ENCODE measurements at regions not wholly inside any gene's neighbourhood (a gene's known extent, or its start where the extent isn't known, plus 50 kb on each side); places are given as distances from the start of the nearest gene placed in this dataset.

GRCh38 chr17:12328204-12328603 is 307.5 kb downstream of the MAP2K4 start:
- H2BK15ac ChIP-seq (ENCODE audit: low read length) = no peak overlapping the region
- H2BK120ac ChIP-seq (ENCODE audit: low read depth, low read length) = no peak overlapping the region
- peaks cover 2 to 17% of the 10 kb centered on the region in 2 donors for H3K9me3 ChIP-seq (replicated peaks in 1 of 2; ENCODE audit: control insufficient read depth in 2 of 2, insufficient read depth in 1 of 2, low read depth in 1 of 2, low read length in 2 of 2)
- no peak overlapping the region for H3K14ac ChIP-seq (ENCODE audit: low read length)
- no peak overlapping the region for H4K91ac ChIP-seq (ENCODE audit: low read depth, low read length, poor library complexity)
- H3K4ac ChIP-seq (ENCODE audit: low read length) = no peak overlapping the region
- no peak for DNase-seq (ENCODE audit: low spot score)
- H3K79me1 ChIP-seq (ENCODE audit: low read depth, low read length) = no peaks in the 10 kb centered on the region
- no peak overlapping the region for H2BK12ac ChIP-seq (ENCODE audit: low read length)
- H3K4me3 ChIP-seq (ENCODE audit: low read length in 2 of 2) = no peak overlapping the region
- no peak overlapping the region for H3K4me2 ChIP-seq (ENCODE audit: insufficient read depth, low read length, poor library complexity, severe bottlenecking)
- WGBS, 2 donors (ENCODE audit: extremely low coverage in 2 of 2, insufficient read length in 2 of 2, insufficient replicate concordance in 1 of 2) = no CpG with 5 or more reads among the region's 2 CpGs
- no peaks in the 10 kb centered on the region for H3K4me1 ChIP-seq (ENCODE audit: control insufficient read depth in 2 of 2, insufficient read depth in 1 of 2, low read depth in 1 of 2, low read length in 2 of 2)
- no peak overlapping the region for H3K27ac ChIP-seq (replicated peaks; ENCODE audit: low read length)
- H3K18ac ChIP-seq (ENCODE audit: low read length) = no peak overlapping the region
- H2BK5ac ChIP-seq (ENCODE audit: low read length) = no peak overlapping the region
- H4K8ac ChIP-seq (ENCODE audit: low read depth, low read length) = no peak overlapping the region
- H3K23ac ChIP-seq (ENCODE audit: low read depth, low read length, poor library complexity) = no peak overlapping the region
- H3K36me3 ChIP-seq (replicated peaks in 1 of 2; ENCODE audit: control insufficient read depth in 2 of 2, insufficient read depth in 2 of 2, low read length in 2 of 2) = no peaks in the 10 kb centered on the region
- H3K9ac ChIP-seq (ENCODE audit: low read depth, low read length, poor library complexity) = no peak overlapping the region
- H2AK5ac ChIP-seq (ENCODE audit: low read depth, low read length) = no peak overlapping the region
- H2AFZ ChIP-seq (ENCODE audit: low read length) = no peak overlapping the region
- no peaks in the 10 kb centered on the region for H3K27me3 ChIP-seq (ENCODE audit: control insufficient read depth in 3 of 3, insufficient read depth in 3 of 3, low read depth in 1 of 3, low read length in 3 of 3)

- Histone ChIP-seq H3K36me3 (replicated peaks in 1 of 2; ENCODE audit: control insufficient read depth in 2 of 2, insufficient read depth in 2 of 2, low read length in 2 of 2) (no peaks in the 10 kb centered on the region), H3K4me2 (ENCODE audit: insufficient read depth, low read length, poor library complexity, severe bottlenecking) (no peak overlapping the region), H3K23ac (ENCODE audit: low read depth, low read length, poor library complexity) (no peak overlapping the region)
Measured at GRCh38 chr17:12330456-12330855, 309.8 kb downstream of the MAP2K4 start.

GRCh38 chr17:12341328-12341727 is 320.7 kb downstream of the MAP2K4 start:
- Histone ChIP-seq H2BK12ac (ENCODE audit: low read length) (no peak overlapping the region), H3K4me2 (ENCODE audit: insufficient read depth, low read length, poor library complexity, severe bottlenecking) (no peak overlapping the region), H3K18ac (ENCODE audit: low read length) (no peak overlapping the region), H3K36me3 (replicated peaks in 1 of 2; ENCODE audit: control insufficient read depth in 2 of 2, insufficient read depth in 2 of 2, low read length in 2 of 2) (no peaks in the 10 kb centered on the region), H3K9ac (ENCODE audit: low read depth, low read length, poor library complexity) (no peak overlapping the region), H3K27me3 (ENCODE audit: control insufficient read depth in 3 of 3, insufficient read depth in 3 of 3, low read depth in 1 of 3, low read length in 3 of 3) (no peaks in the 10 kb centered on the region), H4K91ac (ENCODE audit: low read depth, low read length, poor library complexity) (no peak overlapping the region), H2BK5ac (ENCODE audit: low read length) (no peak overlapping the region), H3K79me1 (ENCODE audit: low read depth, low read length) (no peaks in the 10 kb centered on the region), H3K27ac (replicated peaks; ENCODE audit: low read length) (no peak overlapping the region), H3K23ac (ENCODE audit: low read depth, low read length, poor library complexity) (no peak overlapping the region), H3K4ac (ENCODE audit: low read length) (no peak overlapping the region), H2AFZ (ENCODE audit: low read length) (no peak overlapping the region), H3K14ac (ENCODE audit: low read length) (no peak overlapping the region), H3K4me3 (ENCODE audit: low read length in 2 of 2) (no peak overlapping the region), H4K8ac (ENCODE audit: low read depth, low read length) (no peak overlapping the region), H3K4me1 (ENCODE audit: control insufficient read depth in 2 of 2, insufficient read depth in 1 of 2, low read depth in 1 of 2, low read length in 2 of 2) (no peaks in the 10 kb centered on the region), H2BK15ac (ENCODE audit: low read length) (no peak overlapping the region), H2AK5ac (ENCODE audit: low read depth, low read length) (no peak overlapping the region), H2BK120ac (ENCODE audit: low read depth, low read length) (no peak overlapping the region), H3K9me3 (replicated peaks in 1 of 2; ENCODE audit: control insufficient read depth in 2 of 2, insufficient read depth in 1 of 2, low read depth in 1 of 2, low read length in 2 of 2) (no peaks in the 10 kb centered on the region)
- DNase-seq (ENCODE audit: low spot score) = no peak
- WGBS, 2 donors (ENCODE audit: extremely low coverage in 2 of 2, insufficient read length in 2 of 2, insufficient replicate concordance in 1 of 2) = no CpG with 5 or more reads among the region's 2 CpGs

More at GRCh38 chr17:12330456-12330855, 309.8 kb downstream of the MAP2K4 start:
- H2BK120ac ChIP-seq (ENCODE audit: low read depth, low read length) = no peak overlapping the region
- H2AK5ac ChIP-seq (ENCODE audit: low read depth, low read length) = no peak overlapping the region
- no peak overlapping the region for H3K18ac ChIP-seq (ENCODE audit: low read length)
- WGBS, 2 donors (ENCODE audit: extremely low coverage in 2 of 2, insufficient read length in 2 of 2, insufficient replicate concordance in 1 of 2) = no CpG with 5 or more reads among the region's 1 CpG
- no peak overlapping the region for H3K4me3 ChIP-seq (ENCODE audit: low read length in 2 of 2)
- no peak overlapping the region for H2AFZ ChIP-seq (ENCODE audit: low read length)
- no peaks in the 10 kb centered on the region for H3K27me3 ChIP-seq (ENCODE audit: control insufficient read depth in 3 of 3, insufficient read depth in 3 of 3, low read depth in 1 of 3, low read length in 3 of 3)
- H3K14ac ChIP-seq (ENCODE audit: low read length) = no peak overlapping the region
- H2BK12ac ChIP-seq (ENCODE audit: low read length) = no peak overlapping the region
- no peak overlapping the region for H3K9ac ChIP-seq (ENCODE audit: low read depth, low read length, poor library complexity)
- DNase-seq (ENCODE audit: low spot score) = no peak
- H3K4me1 ChIP-seq (ENCODE audit: control insufficient read depth in 2 of 2, insufficient read depth in 1 of 2, low read depth in 1 of 2, low read length in 2 of 2) = no peaks in the 10 kb centered on the region
- no peaks in the 10 kb centered on the region for H3K79me1 ChIP-seq (ENCODE audit: low read depth, low read length)
- no peak overlapping the region for H2BK5ac ChIP-seq (ENCODE audit: low read length)
- no peak overlapping the region for H3K27ac ChIP-seq (replicated peaks; ENCODE audit: low read length)
- H2BK15ac ChIP-seq (ENCODE audit: low read length) = no peak overlapping the region
- peaks cover 2 to 17% of the 10 kb centered on the region in 2 donors for H3K9me3 ChIP-seq (replicated peaks in 1 of 2; ENCODE audit: control insufficient read depth in 2 of 2, insufficient read depth in 1 of 2, low read depth in 1 of 2, low read length in 2 of 2)
- H4K8ac ChIP-seq (ENCODE audit: low read depth, low read length) = no peak overlapping the region
- H4K91ac ChIP-seq (ENCODE audit: low read depth, low read length, poor library complexity) = no peak overlapping the region
- no peak overlapping the region for H3K4ac ChIP-seq (ENCODE audit: low read length)

GRCh38 chr17:12342161-12342560 is 321.5 kb downstream of the MAP2K4 start:
- DNase-seq (ENCODE audit: low spot score) = no peak
- Histone ChIP-seq H4K91ac (ENCODE audit: low read depth, low read length, poor library complexity) (no peak overlapping the region), H2AK5ac (ENCODE audit: low read depth, low read length) (no peak overlapping the region), H2BK5ac (ENCODE audit: low read length) (no peak overlapping the region), H2BK12ac (ENCODE audit: low read length) (no peak overlapping the region), H3K79me1 (ENCODE audit: low read depth, low read length) (no peaks in the 10 kb centered on the region), H3K4me2 (ENCODE audit: insufficient read depth, low read length, poor library complexity, severe bottlenecking) (no peak overlapping the region), H3K23ac (ENCODE audit: low read depth, low read length, poor library complexity) (no peak overlapping the region), H3K9me3 (replicated peaks in 1 of 2; ENCODE audit: control insufficient read depth in 2 of 2, insufficient read depth in 1 of 2, low read depth in 1 of 2, low read length in 2 of 2) (no peaks in the 10 kb centered on the region), H4K8ac (ENCODE audit: low read depth, low read length) (no peak overlapping the region), H3K9ac (ENCODE audit: low read depth, low read length, poor library complexity) (no peak overlapping the region), H3K4me1 (ENCODE audit: control insufficient read depth in 2 of 2, insufficient read depth in 1 of 2, low read depth in 1 of 2, low read length in 2 of 2) (no peaks in the 10 kb centered on the region), H3K27ac (replicated peaks; ENCODE audit: low read length) (no peak overlapping the region), H2BK15ac (ENCODE audit: low read length) (no peak overlapping the region), H3K36me3 (replicated peaks in 1 of 2; ENCODE audit: control insufficient read depth in 2 of 2, insufficient read depth in 2 of 2, low read length in 2 of 2) (no peaks in the 10 kb centered on the region), H3K14ac (ENCODE audit: low read length) (no peak overlapping the region), H3K4me3 (ENCODE audit: low read length in 2 of 2) (no peak overlapping the region), H3K18ac (ENCODE audit: low read length) (no peak overlapping the region), H2AFZ (ENCODE audit: low read length) (no peak overlapping the region), H3K4ac (ENCODE audit: low read length) (no peak overlapping the region), H3K27me3 (ENCODE audit: control insufficient read depth in 3 of 3, insufficient read depth in 3 of 3, low read depth in 1 of 3, low read length in 3 of 3) (no peaks in the 10 kb centered on the region), H2BK120ac (ENCODE audit: low read depth, low read length) (no peak overlapping the region)
- no CpG with 5 or more reads among the region's 6 CpGs for WGBS, 2 donors (ENCODE audit: extremely low coverage in 2 of 2, insufficient read length in 2 of 2, insufficient replicate concordance in 1 of 2)
